Activated T-helper 1 cell treated with anti-CD3 and anti-CD28 coated beads, Interleukin-12 subunit alpha, Interleukin-12 subunit beta, Interleukin-2, Interleukin-4 antibody, amounts not matched to agents 30 ng/mL and 10 ng/mL and 1 ng/mL, durations not matched to agents 14 hours and 24 hours and 36 hours (primary cell): ENCODE measurements at regions not wholly inside any gene's neighbourhood (a gene's known extent, or its start where the extent isn't known, plus 50 kb on each side); places are given as distances from the start of the nearest gene placed in this dataset.

Experiments
- DNase-seq: peaks from one replicate; pipeline ENCODE4 v3.0.0; 2021; ENCODE audit warnings: low spot score
- H3K27ac Mint-ChIP-seq: one replicate; pipeline ENCODE4 v1.8.0; 2021; ENCODE audit warnings: mild to moderate bottlenecking, mixed read lengths
- H3K27me3 Mint-ChIP-seq: one replicate; pipeline ENCODE4 v1.8.0; 2022; ENCODE audit warnings: mild to moderate bottlenecking, moderate library complexity, mixed read lengths; ENCODE audit not compliant: insufficient read depth
- H3K36me3 Mint-ChIP-seq: one replicate; pipeline ENCODE4 v1.8.0; 2021; ENCODE audit warnings: low read depth, mixed read lengths
- H3K4me1 Mint-ChIP-seq: one replicate; pipeline ENCODE4 v1.8.0; 2021; ENCODE audit warnings: low read depth, mixed read lengths
- H3K4me3 Mint-ChIP-seq: one replicate; pipeline ENCODE4 v1.8.0; 2021; ENCODE audit warnings: mild to moderate bottlenecking, moderate library complexity, mixed read lengths
- H3K9me3 Mint-ChIP-seq: one replicate; pipeline ENCODE4 v1.8.0; 2021; ENCODE audit warnings: mixed read lengths
- intact Hi-C: fragments of 100-400 bp; cut with micrococcal nuclease; formaldehyde crosslinking; loops from one replicate; pipeline ENCODE4 v1.15.1; 2024

DNA sequence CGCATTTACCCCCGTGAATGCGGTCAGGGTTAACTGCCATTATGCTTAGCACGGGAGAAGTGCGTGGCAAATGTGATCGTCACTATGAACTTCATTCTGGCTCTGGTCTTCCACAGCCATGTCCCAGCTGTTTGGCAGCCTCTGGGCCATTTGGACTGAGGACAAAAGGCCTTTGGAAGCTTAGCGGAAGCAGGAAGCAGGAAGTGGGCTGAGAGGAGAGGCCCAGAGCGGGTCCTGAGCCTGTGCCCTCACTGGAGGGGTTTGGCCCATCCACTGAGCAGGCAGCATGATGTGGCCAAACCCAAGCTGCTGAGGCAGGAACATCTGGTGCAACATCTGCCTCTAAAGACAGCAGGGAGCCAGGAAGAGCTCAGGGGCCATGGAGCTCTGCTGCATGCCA, 345.9 kb downstream of the C16orf95 start:
- H3K4me3 Mint-ChIP-seq = no peak overlapping the region
- no peaks in the 10 kb centered on the region for H3K27me3 Mint-ChIP-seq
- no peak for DNase-seq
- no peaks in the 10 kb centered on the region for H3K4me1 Mint-ChIP-seq
- no peak overlapping the region for H3K27ac Mint-ChIP-seq
- intact Hi-C loops = no loop called here
- no peaks in the 10 kb centered on the region for H3K36me3 Mint-ChIP-seq
- H3K9me3 Mint-ChIP-seq = no peaks in the 10 kb centered on the region

DNA sequence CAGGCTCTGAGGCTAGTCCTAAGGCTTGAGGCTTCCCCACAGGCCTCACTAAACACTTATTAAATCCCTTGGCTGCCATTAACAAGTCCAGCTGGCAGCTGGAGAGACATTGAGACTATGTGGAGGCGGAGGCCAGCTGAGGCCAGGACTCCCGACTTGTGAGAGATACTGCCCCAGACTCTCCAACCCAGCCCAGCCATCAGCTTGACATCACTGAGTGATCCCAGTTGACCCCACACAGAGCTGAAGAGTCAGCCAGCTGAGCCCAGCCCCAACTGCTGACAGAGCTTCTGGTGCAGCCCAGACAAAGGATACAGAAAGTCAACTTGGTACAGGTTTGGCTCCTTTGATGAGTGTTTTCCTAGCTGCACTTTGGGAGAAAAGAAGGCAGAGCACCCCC, 343.1 kb downstream of the C16orf95 start:
- no peak for DNase-seq
- no peaks in the 10 kb centered on the region for H3K27me3 Mint-ChIP-seq

DNA sequence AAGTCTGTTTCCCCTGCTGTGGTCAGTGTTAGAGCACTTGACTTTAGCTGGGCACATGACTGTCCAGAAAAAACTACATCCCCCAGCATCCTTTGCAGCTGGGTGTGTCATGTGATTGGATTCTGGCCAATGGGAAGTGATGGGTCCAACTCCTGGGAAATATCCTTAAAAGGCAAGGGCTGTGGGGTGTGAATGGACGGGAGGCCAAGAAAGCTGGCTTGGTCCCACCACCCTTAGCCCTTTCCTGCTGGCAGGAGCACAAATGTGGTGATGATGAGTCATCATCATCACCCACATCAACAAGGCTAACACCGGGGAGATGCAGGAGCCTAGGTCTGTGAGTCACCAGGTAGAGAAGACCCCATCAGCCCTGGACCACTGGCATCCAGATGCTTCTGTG, 341.7 kb downstream of the C16orf95 start:
- no peak overlapping the region for H3K4me3 Mint-ChIP-seq
- intact Hi-C loops = no loop called here
- H3K27me3 Mint-ChIP-seq = no peaks in the 10 kb centered on the region
- no peak overlapping the region for H3K27ac Mint-ChIP-seq
- no peak for DNase-seq
- no peaks in the 10 kb centered on the region for H3K9me3 Mint-ChIP-seq
- H3K36me3 Mint-ChIP-seq = no peaks in the 10 kb centered on the region
- H3K4me1 Mint-ChIP-seq = no peaks in the 10 kb centered on the region

More for the DNA sequence above, 343.1 kb downstream of the C16orf95 start:
- no peaks in the 10 kb centered on the region for H3K36me3 Mint-ChIP-seq
- no peaks in the 10 kb centered on the region for H3K9me3 Mint-ChIP-seq
- no peaks in the 10 kb centered on the region for H3K4me1 Mint-ChIP-seq
- intact Hi-C loops = no loop called here
- no peak overlapping the region for H3K4me3 Mint-ChIP-seq
- no peak overlapping the region for H3K27ac Mint-ChIP-seq

DNA sequence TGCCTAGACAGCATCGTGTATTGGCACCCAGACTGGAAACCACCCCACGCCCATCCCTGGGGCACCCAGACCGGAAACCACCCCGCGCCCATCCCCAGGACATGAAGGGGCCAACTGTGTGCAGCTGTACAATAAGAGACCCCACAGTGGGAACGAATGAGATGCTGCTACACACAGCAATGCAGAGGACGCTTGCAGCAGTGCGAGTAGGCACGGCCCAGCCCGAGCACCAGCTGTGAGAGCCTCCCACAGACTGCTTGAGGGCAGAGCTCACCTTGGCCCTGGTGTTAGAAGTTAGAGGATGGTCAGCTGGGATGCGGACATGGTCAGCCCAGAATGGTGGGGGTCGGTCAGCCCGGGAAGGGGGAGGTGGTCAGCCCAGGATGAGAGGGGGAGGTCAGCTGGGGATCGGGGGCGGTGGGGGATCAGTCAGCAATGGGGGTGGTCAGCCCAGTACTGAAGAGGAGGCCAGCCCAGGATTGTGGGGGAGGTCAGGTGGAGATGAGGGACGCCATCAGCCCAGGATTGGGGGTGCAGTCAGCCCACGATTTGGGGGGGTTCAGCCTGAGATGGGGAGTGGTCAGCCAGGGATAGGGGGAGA, 340.0 kb downstream of the C16orf95 start:
- Mint-ChIP-seq H3K27ac (no peak overlapping the region), H3K9me3 (no peaks in the 10 kb centered on the region), H3K36me3 (no peaks in the 10 kb centered on the region), H3K4me3 (no peak overlapping the region), H3K27me3 (no peaks in the 10 kb centered on the region), H3K4me1 (no peaks in the 10 kb centered on the region)
- intact Hi-C loops = no loop called here
- no peak for DNase-seq

DNA sequence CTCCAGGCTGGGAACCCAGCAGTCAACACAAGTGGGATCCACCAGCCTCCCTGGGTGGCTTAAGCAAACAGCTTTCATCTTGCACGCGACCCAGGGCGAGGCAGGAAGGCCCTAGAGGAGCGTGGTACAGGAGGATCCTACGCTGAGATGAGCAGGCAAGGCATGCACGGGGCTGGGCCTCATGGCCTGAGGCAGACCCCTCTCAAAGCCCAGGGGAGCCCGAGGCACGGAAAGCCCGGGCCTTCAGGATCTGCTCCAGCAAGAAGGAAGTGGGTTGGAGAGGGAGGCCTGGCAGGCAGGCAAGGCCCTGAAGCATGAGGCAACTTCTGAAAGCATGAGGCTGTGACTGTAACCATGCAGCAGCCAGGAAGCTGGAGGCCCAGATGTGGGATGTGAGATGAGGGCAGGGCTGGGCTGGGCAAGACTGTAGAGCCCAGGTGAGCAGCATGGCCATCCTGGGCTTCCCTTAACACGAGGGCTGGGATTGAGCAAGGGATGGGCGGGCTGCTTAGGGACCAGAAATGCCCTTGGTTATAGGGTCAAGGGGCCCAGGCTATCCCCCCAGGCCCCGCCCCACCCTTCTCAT, 338.7 kb downstream of the C16orf95 start:
- no peaks in the 10 kb centered on the region for H3K9me3 Mint-ChIP-seq
- no peak overlapping the region for H3K4me3 Mint-ChIP-seq
- no peak for DNase-seq
- intact Hi-C loops = no loop called here
- H3K27me3 Mint-ChIP-seq = no peaks in the 10 kb centered on the region
- no peaks in the 10 kb centered on the region for H3K36me3 Mint-ChIP-seq
- no peaks in the 10 kb centered on the region for H3K4me1 Mint-ChIP-seq
- H3K27ac Mint-ChIP-seq = no peak overlapping the region

DNA sequence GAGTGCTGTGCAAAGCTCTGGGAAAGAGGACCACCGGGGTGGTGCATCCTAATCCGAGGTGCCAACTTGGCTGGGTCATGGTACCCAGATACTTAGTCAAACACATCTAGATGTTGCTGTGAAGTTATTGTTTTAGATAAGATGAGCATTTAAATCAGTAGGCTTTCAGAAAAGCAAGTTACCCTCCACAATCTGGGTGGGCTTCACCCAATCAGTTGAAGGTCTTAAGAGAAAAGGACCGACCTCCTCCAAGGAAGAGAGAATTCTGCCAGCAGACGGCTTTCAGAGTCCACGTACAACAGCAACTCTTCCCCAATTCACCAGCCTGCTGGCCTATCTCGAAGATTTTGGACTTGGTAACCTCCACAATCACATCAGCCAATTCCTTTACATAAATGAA, 338.1 kb downstream of the C16orf95 start:
- Mint-ChIP-seq H3K27ac (no peak overlapping the region), H3K27me3 (no peaks in the 10 kb centered on the region), H3K4me3 (no peak overlapping the region), H3K4me1 (no peaks in the 10 kb centered on the region), H3K9me3 (no peaks in the 10 kb centered on the region), H3K36me3 (no peaks in the 10 kb centered on the region)
- DNase-seq = no peak
- intact Hi-C loops = no loop called here

DNA sequence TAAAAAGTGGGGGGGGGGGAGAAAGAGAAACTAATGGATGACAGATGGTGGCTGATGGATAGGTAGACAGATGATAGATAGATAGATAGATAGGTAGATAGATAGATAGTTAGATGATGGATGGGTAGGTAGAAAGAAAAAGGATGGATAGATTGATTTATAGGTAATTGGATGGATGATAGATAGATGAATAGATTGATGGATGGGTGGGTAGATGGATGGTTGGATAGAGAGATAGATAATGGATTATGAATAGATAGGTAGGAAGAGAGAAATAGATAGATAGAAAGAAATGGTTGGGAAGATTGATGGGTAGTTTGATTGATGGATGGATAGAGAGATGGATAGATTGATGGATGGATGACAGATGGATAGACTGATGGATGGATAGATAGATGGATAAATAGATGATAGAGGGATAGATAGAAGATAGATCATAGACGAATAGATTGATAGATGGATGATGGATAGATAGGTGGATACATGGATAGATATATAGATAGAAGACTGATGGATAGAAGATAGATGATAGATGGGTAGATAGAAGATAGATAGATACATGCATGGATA, 337.1 kb downstream of the C16orf95 start:
- no peaks in the 10 kb centered on the region for H3K9me3 Mint-ChIP-seq
- H3K27ac Mint-ChIP-seq = no peak overlapping the region
- intact Hi-C loops = no loop called here
- DNase-seq = no peak
- H3K4me1 Mint-ChIP-seq = no peaks in the 10 kb centered on the region
- H3K27me3 Mint-ChIP-seq = no peaks in the 10 kb centered on the region
- H3K36me3 Mint-ChIP-seq = no peaks in the 10 kb centered on the region
- H3K4me3 Mint-ChIP-seq = no peak overlapping the region

DNA sequence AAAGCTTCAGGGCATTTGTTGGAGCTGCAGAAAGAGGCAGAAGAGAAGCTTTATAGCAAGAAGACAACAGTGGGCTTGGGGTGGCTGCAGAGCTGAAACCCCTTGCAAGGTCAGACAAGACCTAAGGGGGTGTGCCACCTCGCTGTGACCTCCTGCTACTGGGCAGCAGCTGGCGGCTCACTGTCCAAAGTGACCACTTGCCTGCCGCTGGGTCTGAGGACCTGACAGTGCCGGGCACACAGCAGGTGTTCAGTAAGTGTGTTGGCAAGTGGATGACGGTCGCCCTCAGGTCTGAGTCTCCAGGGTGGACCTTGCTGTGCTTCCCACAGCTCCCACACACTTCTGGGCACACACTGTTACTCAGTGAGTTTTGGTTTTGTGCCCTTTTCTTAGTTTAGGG, 336.5 kb downstream of the C16orf95 start:
- Mint-ChIP-seq H3K36me3 (no peaks in the 10 kb centered on the region), H3K27me3 (no peaks in the 10 kb centered on the region), H3K4me1 (no peaks in the 10 kb centered on the region), H3K4me3 (no peak overlapping the region), H3K27ac (no peak overlapping the region), H3K9me3 (no peaks in the 10 kb centered on the region)
- intact Hi-C loops = no loop called here
- no peak for DNase-seq

DNA sequence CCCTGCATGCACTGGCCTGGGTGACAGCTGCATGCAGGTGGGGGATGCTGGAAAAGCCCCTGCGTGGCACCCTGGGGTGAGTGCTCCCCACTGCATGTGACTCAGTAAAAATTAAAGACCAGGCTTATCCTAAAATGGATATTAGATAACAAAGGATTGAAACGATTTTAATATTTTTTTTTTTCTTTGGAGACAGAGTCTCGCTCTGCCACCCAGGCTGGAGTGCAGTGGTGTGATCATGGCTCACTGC, 334.9 kb downstream of the C16orf95 start:
- DNase-seq = no peak
- no peaks in the 10 kb centered on the region for H3K9me3 Mint-ChIP-seq
- no peaks in the 10 kb centered on the region for H3K4me1 Mint-ChIP-seq
- no peaks in the 10 kb centered on the region for H3K36me3 Mint-ChIP-seq
- intact Hi-C loops = no loop called here
- no peak overlapping the region for H3K27ac Mint-ChIP-seq
- no peaks in the 10 kb centered on the region for H3K27me3 Mint-ChIP-seq
- no peak overlapping the region for H3K4me3 Mint-ChIP-seq

DNA sequence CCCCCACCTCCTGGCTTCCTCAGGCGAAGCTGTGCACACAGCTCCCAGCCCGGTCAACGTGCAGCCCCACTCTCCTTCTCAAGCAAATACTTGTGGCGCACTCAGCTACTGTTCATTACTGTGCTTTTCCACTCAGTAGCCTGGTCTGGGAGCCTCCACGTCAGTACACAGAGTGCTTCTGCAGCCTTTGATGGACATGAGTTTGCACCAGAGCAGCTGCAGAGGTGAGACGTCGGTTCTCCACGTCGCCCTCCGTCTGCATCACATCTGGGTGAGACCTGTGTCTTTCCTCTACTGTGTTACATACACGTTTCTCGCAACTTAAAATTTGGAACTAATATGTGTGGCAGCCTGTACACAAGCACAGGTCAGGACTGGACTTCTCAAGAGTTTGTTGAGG, 334.3 kb downstream of the C16orf95 start:
- H3K4me3 Mint-ChIP-seq = no peak overlapping the region
- H3K4me1 Mint-ChIP-seq = no peaks in the 10 kb centered on the region
- no peak overlapping the region for H3K27ac Mint-ChIP-seq
- no peaks in the 10 kb centered on the region for H3K27me3 Mint-ChIP-seq
- intact Hi-C loops = no loop called here
- H3K9me3 Mint-ChIP-seq = no peaks in the 10 kb centered on the region
- DNase-seq = no peak
- H3K36me3 Mint-ChIP-seq = no peaks in the 10 kb centered on the region

DNA sequence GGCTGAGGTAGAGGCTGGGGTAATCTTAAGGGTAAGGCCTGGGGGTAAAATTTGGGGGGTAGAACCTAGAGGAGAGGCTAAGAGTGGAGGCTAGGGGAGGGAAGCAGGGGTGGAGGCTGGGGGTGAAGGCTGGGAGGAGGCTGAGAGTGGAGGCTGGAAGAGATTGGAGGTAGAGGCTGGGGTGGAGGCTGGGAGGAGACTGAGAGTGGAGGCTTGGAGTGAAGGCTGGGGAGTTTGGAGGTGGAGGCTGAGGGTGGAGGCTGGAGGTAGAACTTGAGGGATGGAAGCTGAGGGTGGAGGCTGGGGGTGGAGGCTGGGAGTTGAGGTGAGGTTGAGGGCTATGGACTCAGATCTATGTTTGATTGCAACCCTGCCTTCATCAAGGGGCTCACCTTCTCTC, 333.6 kb downstream of the C16orf95 start:
- Mint-ChIP-seq H3K4me1 (no peaks in the 10 kb centered on the region), H3K36me3 (no peaks in the 10 kb centered on the region), H3K27me3 (no peaks in the 10 kb centered on the region), H3K27ac (no peak overlapping the region), H3K9me3 (no peaks in the 10 kb centered on the region), H3K4me3 (no peak overlapping the region)
- no peak for DNase-seq
- intact Hi-C loops = no loop called here

DNA sequence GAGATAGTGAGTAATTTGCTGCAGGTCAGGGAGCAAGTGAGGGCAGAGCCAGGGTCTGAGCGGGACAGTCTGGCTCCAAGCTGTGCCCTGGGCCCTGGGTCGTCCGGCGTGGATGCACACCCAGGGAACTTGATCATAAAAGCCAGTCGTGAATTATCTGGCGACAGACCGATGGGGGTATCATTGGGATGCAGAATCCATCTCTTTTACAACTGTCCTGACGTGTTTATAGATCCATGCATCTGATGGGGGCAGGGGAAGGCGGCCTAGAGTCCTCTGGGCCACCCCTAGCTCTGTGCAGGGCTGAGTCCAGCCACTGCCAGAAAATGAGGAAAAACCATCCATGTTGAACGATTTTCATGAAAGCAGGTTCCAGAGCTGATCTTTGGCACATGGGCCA, 332.8 kb downstream of the C16orf95 start:
- intact Hi-C loops = no loop called here
- Mint-ChIP-seq H3K27me3 (no peaks in the 10 kb centered on the region), H3K9me3 (no peaks in the 10 kb centered on the region), H3K27ac (no peak overlapping the region), H3K36me3 (no peaks in the 10 kb centered on the region), H3K4me3 (no peak overlapping the region), H3K4me1 (no peaks in the 10 kb centered on the region)
- no peak for DNase-seq

DNA sequence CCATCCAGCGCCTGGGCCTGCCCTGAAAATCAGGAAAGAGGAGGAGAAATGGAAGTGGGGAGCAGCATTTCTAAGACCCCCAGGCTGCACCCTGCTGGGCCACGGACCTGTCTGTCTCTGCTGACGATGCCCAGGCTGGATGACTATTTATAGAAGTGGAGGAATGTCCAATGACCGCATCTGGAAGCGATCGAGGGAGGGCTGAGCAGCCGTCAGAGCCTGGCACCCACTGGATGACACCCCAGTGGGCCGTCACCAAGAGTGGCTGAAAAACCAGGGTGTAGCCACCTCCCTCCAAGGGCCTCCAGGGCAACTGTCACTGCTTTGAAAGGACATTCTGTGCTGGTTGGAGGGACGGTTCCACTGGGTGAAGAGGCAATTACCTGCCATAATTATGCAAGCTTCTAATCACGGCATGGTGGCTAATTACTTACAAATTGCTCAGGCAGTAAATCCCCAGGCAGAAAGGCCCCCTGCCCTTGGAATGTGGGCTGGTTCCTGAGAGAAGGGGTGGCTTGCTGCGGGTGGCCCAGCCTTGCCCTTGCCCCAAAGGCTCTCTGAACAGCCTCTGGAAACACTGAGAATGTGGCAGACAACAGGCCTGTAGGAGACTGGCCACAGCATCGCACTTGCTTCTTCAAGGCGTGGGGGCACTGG, 332.1 kb downstream of the C16orf95 start:
- no peaks in the 10 kb centered on the region for H3K27me3 Mint-ChIP-seq
- no peak for DNase-seq
- H3K36me3 Mint-ChIP-seq = no peaks in the 10 kb centered on the region
- intact Hi-C loops = no loop called here
- H3K27ac Mint-ChIP-seq = no peak overlapping the region
- peaks cover under 1% of the 10 kb centered on the region for H3K4me1 Mint-ChIP-seq
- H3K4me3 Mint-ChIP-seq = no peak overlapping the region
- no peaks in the 10 kb centered on the region for H3K9me3 Mint-ChIP-seq

DNA sequence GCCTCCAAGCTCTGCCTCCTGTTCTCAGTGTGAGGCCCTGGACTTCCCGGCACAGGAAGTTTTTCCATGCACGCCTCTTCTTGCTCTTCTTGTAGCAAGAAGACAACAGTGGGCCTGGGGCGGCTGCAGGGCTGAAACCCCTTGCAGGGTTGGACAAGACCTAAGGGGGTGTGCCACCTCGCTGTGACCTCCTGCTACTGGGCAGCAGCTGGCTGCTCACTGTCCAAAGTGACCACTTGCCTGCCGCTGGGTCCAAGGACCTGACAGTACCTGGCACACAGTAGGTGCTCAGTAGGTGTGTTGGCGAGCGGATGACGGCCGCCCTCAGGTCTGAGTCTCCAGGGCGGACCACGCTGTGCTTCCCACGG, 331.6 kb downstream of the C16orf95 start:
- Mint-ChIP-seq H3K4me1 (peaks cover 6% of the 10 kb centered on the region), H3K27ac (no peak overlapping the region)
- intact Hi-C loops = no loop called here

More for the DNA sequence above, 331.6 kb downstream of the C16orf95 start:
- no peaks in the 10 kb centered on the region for H3K9me3 Mint-ChIP-seq
- no peak for DNase-seq
- no peaks in the 10 kb centered on the region for H3K27me3 Mint-ChIP-seq
- no peak overlapping the region for H3K4me3 Mint-ChIP-seq
- no peaks in the 10 kb centered on the region for H3K36me3 Mint-ChIP-seq
